C4-2B (cell line): ENCODE measurements at regions not wholly inside any gene's neighbourhood (a gene's known extent, or its start where the extent isn't known, plus 50 kb on each side); places are given as distances from the start of the nearest gene placed in this dataset.

Experiments used
- ZFX ChIP-seq: fragments of 450-650 bp; IDR thresholded peaks from 2 replicates; pipeline ENCODE4 v1.6.1; 2017
- TF ChIP-seq, protein P1 (sequence below): fragments of 450-650 bp; conservative IDR thresholded peaks from 2 replicates; pipeline ENCODE4 v1.5.1; 2017; ENCODE audit warnings: mild to moderate bottlenecking

DNA sequence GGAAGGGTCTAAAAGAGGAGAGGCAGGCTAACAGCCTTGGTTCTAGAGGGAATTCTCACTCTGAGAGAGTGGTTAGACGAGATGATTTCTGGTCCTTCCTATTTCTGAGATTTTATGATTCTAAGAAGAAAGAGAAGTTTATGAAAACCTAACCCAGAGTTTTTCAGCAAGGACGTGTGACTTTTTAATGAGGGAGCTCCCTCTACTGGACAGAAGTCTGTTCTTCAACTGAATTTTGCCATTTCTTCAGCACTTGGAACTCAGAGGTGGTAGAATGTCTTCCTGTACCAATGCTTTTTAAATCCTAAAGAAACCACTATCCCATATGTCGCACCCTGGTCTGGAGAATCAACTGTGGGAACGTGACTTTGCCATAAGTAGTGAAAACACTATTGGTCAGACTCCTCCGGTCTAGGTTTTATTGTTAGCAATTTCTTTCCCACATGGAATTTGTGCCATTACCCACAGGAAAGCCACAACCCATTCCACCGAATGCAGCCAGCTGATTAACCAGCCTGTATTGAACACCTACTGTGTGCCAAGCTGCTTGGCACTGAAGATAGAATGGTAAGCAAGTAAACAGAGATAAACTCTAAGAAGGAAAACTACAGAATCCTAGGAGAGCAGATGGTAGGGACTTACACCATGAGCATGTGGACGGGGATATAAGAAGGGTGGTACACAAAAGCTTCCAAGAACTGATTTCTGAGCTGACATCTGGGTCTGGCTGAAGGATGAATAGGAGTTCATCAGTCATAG is 199.5 kb upstream of the LMCD1 start:
- TF ChIP-seq, protein P1, sequence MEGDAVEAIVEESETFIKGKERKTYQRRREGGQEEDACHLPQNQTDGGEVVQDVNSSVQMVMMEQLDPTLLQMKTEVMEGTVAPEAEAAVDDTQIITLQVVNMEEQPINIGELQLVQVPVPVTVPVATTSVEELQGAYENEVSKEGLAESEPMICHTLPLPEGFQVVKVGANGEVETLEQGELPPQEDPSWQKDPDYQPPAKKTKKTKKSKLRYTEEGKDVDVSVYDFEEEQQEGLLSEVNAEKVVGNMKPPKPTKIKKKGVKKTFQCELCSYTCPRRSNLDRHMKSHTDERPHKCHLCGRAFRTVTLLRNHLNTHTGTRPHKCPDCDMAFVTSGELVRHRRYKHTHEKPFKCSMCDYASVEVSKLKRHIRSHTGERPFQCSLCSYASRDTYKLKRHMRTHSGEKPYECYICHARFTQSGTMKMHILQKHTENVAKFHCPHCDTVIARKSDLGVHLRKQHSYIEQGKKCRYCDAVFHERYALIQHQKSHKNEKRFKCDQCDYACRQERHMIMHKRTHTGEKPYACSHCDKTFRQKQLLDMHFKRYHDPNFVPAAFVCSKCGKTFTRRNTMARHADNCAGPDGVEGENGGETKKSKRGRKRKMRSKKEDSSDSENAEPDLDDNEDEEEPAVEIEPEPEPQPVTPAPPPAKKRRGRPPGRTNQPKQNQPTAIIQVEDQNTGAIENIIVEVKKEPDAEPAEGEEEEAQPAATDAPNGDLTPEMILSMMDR, result peak; percentile 82
- TF ChIP-seq ZFX, result no peak
